ENCODE measurements at regions not wholly inside any gene's neighbourhood (a gene's known extent, or its start where the extent isn't known, plus 50 kb on each side); places are given as distances from the start of the nearest gene placed in this dataset.
"Not testable (repeated sequence)": the region's sequence is repeated elsewhere in the genome, so short reads cannot be mapped to it uniquely, and the experiment has no call there.

DNA sequence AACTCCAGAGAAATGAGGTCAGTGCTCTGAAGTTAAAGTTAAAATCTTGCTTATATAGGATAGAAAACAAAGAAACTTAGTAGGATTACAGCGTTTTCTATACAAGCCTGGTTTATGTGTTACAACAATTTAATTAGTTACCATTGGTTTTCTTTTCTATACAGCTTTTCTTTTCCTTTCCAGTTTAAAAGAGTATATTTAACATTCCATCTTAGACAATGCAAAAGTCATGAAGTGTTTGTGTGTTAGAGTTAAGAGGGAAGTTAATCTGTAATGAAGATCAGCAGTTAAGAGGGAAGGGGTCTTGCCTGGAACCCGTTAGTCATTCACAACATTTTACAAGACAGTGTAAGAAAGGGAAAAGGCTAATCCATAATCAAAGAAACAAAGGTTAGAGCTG is 338.3 kb downstream of the OTUD1 start:
- no peak for DNase-seq

DNA sequence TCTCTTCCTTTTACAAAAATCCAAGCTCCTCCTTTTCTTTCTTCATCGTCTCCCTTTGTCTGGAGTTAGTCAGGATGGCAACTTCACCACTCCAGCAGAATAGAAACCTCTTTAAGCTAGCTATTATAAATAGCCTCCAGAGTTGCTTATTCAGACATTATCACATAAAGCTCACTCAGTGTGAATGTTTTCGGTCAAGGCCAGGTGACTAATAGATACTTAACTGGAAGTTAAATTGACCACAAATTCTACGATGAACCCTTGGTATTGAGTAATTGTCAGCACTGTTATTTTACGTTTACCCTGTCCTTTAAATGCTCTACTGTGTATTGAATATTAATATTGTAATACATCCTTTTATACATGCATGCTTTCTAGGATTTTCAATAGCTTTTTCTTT is 340.4 kb downstream of the OTUD1 start:
- peak in 1 of 3 experiments; percentile 0 for DNase-seq

DNA sequence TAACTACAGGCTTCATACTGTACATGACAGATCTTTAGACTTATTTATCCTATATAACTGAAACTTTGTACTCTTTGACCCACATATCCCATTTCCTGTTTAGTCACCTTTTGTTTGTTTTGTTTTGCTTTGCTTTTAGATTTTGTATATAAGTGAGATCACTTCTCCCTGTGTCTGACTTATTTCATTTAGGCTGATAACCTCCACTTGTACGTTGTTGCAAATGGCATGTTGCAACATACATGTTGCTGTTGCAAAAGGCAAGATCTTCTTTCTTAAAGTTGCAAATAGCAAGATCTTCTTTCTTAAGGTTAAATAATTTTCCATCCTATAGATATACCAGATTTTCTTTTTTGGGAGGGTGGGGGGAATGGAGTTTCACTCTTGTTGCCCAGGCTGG is 341.5 kb downstream of the OTUD1 start:
- DNase-seq = no peak

DNA sequence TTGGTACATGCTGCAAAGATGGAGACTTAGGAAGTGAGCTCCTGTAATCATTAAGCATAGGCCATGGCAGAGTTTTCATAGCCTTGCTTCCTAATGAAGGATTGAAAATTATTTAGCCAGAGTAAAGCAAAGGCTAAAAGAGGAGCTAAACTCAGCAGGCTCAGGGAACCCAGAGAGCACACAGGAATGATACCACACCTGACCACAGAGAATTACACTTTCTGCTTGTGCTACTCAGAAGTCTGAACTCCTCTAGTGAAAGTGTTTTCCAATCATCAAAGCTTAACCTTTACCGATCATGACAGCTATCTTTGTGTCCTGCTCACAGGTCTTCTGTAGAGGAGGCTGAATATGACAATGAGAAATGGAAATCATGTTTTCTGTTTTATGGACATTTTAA is 347.7 kb downstream of the OTUD1 start:
- no peak for DNase-seq

DNA sequence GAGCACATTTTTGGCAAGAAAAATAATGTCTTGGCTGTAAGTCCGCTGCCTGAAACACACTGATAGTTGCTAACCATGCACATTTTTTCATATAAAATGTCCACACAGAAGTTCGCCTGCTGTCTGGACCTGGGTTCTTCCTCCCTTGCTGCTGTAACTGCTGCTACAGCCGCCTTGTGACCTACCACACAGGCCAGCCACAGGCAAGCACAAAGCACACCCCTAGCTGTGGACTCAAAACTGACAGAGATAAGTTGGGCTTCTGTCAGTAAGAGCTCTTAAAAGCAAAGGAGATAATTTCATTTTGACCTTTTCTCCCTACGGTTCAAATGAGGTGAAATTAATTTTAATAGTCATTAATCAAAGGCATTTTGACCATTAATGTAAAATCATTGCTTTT is 354.7 kb downstream of the OTUD1 start:
- no peak for DNase-seq

DNA sequence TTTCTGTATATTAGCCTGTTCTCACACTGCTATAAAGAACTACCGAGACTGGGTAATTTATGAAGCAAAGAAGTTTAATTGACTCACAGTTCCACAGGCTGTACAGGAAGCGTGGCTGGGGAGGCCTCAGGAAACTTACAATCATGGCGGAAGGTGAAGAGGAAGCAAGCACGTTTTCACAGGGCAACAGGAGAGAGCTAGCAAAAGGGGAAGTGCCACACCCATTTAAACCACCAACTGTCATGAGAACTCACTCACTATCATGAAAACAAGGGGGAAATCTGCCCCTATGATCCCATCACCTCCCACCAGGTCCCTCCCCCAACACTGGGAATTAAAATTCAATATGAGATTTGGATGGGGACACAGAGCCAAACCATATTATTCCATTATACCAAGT is 358.6 kb downstream of the OTUD1 start:
- not testable (repeated sequence) for DNase-seq

DNA sequence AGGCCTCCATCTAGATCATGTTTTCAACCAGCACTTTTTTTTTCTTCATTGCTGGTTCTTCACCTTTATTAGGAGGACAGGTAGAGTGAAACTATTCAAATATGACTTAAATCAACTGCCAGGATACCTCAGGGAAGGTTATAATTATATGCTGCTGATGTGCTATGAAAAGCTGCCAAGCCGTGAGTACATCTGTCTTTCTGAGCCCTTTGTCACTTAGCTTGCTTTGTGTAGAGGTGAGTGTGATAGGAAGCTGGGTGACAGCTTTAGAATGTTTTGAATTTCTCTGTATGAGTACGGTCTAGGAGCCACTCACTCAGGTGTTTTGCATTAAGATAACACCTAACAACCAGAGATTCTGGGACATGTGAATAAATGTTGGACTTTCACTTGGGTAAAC is 365.2 kb downstream of the OTUD1 start:
- DNase-seq = peak in 1 of 3 experiments; percentile 3

DNA sequence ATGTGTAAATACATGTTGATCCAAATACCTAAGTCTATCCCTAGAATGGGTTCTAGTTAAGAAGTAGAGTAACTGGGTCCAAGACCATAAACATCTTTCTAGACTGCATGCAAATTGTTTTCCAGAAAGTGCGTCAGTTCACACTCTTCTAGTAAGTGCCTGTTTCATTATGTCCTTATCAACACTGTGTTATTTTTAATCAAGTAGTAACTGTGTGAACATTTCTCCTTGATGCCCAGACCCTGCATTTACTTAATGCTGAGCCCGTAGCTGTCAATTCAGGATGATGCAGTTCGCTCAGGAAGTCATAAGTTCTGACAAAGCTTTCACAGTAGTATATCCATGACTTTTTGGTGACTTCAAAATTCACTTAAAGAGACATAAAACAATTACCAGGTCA is 374.8 kb downstream of the OTUD1 start:
- no peak for DNase-seq

DNA sequence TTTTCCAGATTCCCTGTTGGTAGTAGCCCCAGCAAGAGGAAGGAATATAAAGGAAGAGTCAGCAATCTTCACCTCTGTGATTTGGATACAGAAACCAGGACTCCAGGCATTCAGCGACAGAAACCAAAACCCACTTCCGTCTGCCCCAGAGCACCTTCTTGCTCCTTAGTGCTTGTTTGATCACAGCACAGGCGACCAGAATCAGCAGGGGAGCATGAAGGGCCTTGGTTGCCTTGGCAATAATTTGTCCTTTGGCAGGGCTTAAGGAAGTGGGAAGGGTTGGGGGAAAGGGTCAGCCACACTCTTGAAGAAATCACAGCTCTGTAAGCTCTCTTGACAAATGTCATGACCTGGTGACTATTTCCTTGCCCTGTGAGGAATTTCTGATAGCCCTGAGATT is 379.6 kb downstream of the OTUD1 start:
- DNase-seq = no peak

DNA sequence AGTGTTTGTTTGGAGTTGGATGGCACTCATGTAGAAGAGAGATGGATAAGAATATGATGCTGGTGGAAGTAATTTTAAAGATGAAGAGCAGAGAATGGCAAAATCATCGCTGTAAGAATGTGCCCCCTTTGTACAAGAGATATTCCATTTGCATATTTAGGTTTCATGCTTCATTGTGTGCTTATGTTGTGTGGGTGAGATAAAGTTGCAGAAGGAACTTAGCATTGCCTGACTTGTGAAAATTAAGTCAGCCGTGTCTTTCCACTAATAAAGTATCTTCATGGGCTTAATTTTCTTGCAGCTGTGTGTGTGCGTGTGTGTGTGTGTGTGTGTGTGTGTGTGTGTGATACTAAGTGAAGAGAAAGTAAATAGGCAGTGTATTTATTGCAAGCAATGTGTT is 381.9 kb downstream of the OTUD1 start:
- no peak for DNase-seq

DNA sequence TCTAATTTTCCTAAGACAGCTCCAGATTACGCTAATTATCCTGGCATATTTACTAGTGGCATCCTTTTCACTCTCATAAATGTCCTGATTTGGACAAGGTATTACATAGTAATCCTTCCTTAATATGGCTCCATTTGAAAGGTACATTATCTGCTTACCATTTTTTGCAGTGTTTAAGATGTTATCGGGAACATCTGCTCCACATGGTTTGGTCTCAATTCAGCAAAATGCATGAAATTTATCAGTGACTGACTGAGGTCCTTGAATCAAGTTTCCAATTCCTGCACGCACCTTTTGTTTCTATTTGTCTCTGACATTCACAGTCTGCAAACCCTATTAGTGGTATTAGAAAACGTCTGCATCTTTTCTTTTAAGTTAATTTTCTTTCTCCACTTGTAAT is 384.1 kb upstream of the KIAA1217 start:
- no peak for DNase-seq

DNA sequence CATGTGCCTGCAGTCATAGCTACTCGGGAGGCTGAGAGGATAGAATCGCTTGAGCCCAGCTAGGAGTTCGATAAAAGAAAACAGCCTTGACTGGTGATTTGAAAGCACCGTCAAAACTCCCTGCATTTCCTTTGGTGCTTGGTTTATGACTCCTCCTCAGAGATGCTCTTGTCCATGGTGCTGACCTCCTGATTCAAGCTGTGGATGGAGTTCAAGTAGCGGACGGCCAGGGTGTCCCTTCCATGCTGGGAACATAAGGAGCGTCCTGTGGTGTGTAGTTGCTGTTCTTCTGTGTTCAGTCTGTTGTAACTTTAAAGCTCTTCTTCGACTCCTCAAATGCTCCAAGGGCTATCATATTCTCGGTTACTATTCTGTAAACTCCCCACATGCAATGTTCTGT is 382.5 kb upstream of the KIAA1217 start:
- DNase-seq = no peak

DNA sequence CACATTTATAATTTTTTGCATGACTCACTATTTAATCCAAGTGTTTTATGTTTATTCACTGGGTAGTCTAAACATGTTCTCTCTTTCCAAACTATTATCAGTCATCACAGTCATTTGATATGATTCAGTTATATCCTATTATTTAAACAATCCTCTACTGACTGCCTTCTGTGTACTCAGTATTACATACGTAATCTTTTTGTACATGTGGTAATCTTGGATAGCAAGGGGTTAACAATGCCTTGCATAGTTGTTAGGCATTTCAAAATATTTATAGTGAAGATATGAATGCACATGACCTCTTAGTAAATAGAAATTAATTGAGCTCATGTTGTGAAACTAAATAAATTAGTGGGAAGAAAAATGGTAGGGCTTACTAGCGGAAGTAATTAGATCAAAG is 379.4 kb upstream of the KIAA1217 start:
- DNase-seq = peak in 1 of 3 experiments; percentile 1

DNA sequence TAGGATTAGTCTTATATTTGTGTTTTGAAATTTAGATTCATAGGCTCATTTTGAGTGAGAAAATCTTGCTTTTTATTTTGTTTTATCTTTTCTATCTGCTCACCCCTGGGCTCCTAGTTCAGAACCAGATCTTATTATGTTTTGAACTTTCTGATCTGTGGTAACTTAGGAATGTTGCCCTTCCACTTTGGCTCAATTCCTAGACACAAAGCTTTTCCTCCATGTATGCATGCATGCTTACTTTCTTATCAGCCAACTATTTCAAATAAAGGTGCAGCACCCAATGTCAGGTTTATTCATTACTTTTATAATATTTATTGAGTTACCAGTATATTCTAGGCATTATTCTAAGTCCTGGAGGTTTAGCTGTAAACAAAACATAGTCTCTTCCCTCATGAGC is 374.8 kb upstream of the KIAA1217 start:
- no peak for DNase-seq

DNA sequence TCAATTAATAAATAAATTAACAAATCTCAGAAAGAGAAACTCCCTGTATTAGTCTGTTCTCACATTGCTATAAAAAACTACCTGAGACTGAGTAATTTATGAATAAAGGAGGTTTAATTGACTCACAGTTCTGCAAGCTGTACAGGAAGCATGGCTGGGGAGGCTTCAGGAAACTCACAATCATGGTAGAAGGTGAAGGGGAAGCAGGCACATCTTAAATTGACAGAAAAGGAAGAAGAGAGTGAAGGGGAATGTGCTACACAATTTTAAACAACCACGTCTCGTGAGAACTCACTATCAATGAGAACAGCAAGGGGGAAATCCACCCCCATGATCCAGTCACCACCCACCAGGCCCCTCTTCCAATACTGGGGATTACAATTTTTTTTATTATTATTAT is 358.3 kb upstream of the KIAA1217 start:
- DNase-seq = no peak

DNA sequence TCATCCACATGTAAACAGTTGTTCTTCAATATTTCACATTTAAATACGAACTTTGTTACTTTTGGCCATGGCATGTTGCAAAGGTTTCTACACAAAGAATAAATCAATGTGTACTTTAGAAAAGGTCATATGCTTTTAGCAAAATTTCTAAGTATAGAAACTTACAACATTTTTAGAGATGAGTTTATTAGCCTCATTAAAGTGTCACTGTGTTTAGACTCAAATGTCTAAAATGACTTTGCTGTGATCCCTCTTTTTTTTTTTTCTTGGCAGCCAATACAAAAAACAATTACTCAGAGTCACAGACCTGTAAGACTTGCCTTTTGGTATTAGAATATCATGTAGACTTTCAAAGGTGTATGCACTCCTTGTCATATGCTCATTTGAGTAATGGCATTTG is 349.3 kb upstream of the KIAA1217 start:
- DNase-seq = no peak

DNA sequence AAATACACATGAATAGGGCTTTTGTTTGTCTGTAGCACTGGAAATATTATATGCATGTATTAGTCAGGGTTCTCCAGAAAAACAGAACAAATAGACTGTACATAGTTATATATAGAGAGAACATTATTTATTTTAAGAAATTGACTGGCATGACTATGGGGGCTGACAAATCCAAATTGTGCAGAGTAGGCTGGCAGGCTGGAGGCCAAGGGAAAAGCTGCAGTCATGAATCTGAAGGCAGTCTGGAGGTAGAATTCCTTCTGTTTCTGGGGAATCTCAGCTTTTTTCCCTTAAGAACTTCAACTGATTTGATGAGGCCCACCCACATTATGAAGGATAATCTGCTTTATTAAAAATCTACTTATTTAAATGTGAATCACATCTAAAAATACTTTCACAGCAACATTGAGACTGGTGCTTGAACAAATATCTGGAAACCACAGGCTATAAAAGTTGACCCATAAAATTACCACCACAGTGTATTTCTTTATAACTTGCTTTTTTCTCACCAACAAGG is 344.2 kb upstream of the KIAA1217 start:
- DNase-seq = no peak

DNA sequence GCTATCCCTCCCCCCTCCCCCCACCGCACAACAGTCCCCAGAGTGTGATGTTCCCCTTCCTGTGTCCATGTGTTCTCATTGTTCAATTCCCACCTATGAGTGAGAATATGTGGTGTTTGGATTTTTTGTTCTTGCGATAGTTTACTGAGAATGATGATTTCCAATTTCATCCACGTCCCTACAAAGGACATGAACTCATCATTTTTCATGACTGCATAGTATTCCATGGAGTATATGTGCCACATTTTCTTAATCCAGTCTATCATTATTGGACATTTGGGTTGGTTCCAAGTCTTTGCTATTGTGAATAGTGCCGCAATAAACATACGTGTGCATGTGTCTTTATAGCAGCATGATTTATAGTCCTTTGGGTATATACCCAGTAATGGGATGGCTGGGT is 342.0 kb upstream of the KIAA1217 start:
- DNase-seq = not testable (repeated sequence)

DNA sequence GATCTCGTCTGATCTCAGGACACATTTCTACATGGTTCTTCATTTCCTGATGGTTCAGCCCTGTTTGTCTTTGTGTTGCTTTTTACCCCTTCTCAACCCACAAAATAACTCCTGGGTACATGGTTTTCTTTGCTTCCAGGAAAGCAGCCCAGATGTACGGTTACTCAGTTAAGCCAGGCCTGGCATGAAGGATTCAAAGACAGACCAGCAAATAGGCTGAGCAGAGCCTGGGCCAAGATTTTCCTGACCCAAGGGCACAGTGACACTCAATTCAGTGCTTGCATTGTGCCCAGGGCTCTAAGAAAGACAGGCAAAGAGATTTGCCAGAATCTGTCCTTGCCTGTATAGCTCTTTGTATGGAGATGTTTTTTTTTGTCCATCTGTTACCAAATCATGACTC is 340.8 kb upstream of the KIAA1217 start:
- DNase-seq = no peak

DNA sequence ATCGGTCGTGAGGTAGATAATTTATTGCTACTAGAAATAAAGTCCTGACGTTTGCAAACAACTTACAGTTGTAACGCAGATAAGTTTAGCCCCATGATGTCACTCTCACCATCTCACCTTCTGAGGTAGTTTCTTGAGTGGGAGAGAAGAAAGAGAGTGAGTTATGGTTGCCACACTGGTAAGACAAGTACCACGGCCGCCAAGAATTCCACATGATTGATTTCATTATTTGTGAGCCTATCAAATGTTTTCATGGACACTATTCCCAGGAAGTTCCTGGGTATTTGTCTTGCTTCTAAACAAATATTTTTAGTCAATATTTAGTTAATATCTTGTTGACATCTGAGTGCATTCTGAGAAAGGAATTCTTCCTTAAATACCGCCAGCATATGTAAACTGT is 339.4 kb upstream of the KIAA1217 start:
- no peak for DNase-seq

DNA sequence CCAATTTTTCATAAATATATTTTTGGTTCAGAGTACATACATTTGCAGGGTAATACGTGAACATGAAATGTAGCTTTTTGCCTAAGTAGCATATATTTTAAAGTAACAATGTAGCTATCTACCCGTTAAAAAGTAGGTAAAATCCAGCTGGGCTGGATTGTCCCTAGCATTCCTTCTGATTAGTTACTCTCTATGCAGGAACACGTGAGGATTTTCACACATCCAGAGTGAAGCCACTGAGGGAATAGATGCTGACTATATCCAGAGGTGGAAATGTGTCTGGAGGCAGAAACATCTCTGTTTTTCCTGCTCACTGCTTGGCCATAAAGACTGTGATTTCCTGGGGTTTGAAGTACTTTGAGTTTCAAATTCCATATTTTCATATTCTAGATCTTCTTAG is 338.9 kb upstream of the KIAA1217 start:
- no peak for DNase-seq

DNA sequence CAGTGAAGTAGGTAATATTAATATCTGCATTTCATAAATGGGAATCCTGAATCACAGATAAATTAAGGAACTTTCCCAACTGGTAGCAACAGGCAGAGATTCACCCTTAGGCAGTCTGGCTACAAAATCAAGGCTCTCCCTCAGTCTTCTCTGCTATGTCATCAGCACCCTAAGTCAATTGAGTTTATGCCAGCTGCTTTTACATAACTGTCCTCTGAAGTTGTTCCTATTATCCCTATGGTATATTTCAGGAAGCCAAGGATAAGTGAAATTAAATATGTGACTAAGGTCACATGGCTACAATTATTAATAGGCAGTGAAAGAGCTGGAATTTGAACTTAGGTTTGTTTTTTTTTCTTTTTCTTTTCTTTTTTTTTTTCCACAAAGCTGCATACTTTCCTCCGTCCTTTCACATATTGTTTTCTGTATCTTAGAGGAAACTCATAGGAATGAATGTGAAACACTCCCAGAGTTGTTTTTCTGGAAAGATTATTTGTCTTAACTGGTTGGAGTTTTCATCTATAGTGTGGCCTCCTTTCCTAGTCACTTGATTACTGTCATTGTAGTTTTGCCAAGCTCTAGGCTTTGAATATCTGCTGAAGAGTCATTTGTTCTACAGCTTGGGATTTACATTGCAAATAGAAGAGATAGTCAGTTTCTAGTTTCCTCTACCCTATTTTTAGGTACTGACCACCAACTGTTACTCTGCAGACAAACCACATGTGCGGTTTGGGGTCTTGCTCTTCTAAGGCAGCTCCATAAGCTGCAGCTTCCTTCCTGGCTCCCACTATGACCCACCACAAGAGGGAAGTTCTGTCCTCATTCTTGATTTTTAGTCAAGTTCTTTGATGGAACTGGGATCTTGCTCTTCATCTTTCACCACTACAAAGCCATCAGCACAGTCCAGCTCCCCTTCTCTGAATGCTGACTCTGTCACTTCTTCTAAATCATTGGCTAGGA is 338.0 kb upstream of the KIAA1217 start:
- DNase-seq = no peak

DNA sequence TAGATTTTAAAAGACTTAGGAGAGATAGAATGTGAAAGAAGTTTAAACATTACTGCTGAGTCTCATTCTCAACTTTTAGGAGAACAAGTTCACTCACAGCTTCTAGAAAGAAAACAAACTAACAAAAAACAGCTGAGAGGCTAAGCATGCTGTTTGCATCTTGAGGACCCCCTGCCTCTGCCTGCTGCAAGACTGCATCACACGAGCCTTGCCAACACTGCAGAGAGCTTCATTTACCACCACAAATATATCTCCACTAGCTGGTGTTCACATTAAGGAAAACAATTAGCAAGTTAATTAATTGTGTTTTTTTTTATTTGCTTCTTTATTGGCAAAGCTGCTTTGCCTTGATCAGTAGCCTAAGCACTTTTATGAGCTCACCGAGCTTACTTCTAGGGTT is 336.6 kb upstream of the KIAA1217 start:
- DNase-seq = no peak

DNA sequence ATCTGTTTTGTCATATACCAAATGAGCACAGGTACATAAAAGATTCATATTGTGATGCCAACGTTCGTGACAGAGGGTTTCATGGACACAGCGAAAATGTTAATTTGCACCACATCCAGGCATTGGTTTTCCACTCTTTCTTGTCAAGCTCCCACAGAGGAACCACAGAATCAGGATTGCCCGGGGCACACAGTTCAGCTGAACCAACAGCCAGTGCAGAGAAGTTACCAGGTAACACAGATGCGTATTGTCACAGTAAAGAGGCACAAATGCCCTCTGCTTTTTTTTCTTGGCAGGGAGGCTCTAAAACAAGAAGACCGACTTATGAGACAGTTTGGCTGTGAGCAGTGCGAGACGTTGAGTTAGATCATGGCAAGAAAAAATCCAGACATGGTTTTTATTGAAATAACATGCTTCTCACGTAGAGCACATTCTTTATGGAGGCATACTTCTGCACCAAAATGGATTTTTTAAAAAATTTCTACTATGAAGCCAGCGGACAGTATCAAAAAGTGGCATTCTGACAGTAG is 331.1 kb upstream of the KIAA1217 start:
- DNase-seq = no peak

DNA sequence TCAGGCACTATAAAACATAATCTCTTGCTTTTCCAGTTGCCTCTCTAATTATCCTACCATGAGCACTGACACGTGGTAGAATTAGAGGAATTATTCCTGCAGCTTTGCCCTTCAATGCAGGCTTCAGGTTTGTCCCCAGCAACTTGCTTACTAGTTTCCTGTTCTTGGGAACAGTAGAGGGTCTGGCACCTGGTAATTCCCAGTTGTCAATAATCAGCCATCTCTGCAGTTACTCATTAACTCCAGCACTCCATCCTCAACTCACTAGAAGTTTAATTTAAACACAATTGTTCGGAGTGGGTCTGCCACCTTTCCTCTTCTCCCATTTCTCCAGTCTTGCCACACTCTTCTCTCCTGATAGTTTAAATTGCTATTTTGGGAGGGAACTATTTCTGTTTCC is 324.3 kb upstream of the KIAA1217 start:
- DNase-seq = no peak
